ENCODE measurements at regions not wholly inside any gene's neighbourhood (a gene's known extent, or its start where the extent isn't known, plus 50 kb on each side); places are given as distances from the start of the nearest gene placed in this dataset.

DNA sequence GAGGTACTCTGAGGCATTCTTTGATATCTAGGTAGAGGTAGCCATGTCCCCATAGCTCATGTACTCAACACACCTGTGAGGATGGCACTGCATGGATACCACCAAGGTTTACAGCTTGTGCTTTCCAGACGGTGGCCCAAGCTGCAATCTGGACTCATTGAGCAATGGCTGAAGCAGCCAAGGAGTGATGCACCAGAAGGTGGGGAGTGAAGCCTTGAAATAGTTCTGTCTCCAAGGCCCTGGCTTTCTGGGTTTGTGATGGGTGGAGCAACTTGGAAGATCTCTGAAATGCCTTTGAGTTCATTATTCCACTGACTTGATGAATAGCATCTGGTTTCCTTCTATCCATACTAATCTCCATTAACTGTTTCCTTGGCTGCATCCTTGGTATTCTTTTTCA is 290.0 kb upstream of the NOVA1 start:
- TF ChIP-seq CTCF (IDR thresholded peaks at IDR 0.05; ENCODE audit: borderline replicate concordance, extremely low read depth, low read length, poor library complexity, severe bottlenecking) (no peak), EZH2 (IDR thresholded peaks at IDR 0.05; ENCODE audit: borderline replicate concordance, low read depth, low read length, severe bottlenecking) (no peak)
